ENCODE measurements at regions not wholly inside any gene's neighbourhood (a gene's known extent, or its start where the extent isn't known, plus 50 kb on each side); places are given as distances from the start of the nearest gene placed in this dataset.
"Not testable (repeated sequence)": the region's sequence is repeated elsewhere in the genome, so short reads cannot be mapped to it uniquely, and the experiment has no call there.

DNA sequence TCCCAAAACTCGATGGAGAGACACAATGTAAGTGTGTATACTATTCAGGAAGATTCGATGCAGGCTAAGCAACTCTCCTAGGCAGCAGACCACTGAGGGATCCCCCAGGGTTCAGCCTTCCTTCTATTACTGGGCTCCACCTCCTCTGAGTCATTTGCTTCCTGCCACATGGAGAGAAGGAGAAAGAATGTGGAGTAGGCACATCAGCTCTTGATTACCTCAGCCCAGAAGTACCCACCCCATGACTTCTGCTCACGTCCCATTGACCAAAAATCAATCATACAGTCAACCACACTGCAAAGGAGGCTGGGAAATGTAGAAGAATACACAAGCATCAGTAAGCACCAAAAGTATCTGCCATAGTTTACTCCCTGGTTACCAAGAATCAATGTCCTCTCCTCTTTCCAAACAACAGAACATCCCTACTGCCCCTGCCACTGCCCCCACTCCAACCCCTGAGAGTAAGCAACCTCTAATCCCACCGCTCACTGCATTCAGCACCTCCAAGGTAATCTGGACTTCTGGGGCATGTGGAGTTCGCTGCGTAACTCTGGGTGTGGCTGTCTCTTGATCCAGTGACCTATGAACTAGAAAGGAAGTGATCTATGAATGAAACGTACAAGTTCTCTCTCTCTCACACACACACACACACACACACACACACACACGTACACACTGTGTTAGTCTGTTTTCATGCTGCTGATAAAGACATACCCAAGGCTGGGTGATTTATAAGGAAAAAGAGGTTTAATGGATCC lies 91.2 kb upstream of the C1QTNF7 start:
- H3K27ac ChIP-seq (ENCODE audit: low read depth, low read length, poor library complexity, severe bottlenecking): no peak overlapping the region
- TF ChIP-seq, protein P1, sequence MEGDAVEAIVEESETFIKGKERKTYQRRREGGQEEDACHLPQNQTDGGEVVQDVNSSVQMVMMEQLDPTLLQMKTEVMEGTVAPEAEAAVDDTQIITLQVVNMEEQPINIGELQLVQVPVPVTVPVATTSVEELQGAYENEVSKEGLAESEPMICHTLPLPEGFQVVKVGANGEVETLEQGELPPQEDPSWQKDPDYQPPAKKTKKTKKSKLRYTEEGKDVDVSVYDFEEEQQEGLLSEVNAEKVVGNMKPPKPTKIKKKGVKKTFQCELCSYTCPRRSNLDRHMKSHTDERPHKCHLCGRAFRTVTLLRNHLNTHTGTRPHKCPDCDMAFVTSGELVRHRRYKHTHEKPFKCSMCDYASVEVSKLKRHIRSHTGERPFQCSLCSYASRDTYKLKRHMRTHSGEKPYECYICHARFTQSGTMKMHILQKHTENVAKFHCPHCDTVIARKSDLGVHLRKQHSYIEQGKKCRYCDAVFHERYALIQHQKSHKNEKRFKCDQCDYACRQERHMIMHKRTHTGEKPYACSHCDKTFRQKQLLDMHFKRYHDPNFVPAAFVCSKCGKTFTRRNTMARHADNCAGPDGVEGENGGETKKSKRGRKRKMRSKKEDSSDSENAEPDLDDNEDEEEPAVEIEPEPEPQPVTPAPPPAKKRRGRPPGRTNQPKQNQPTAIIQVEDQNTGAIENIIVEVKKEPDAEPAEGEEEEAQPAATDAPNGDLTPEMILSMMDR (conservative IDR thresholded peaks at IDR 0.05; ENCODE audit: low read depth, low read length): no peak
- no peak for TF ChIP-seq EZH2 (IDR thresholded peaks at IDR 0.05; ENCODE audit: borderline replicate concordance, low read depth, low read length, poor library complexity, severe bottlenecking)
- H3K4me1 ChIP-seq (ENCODE audit: insufficient read depth, low read length, poor library complexity, severe bottlenecking): peaks cover 21% of the 10 kb centered on the region
- no peaks in the 10 kb centered on the region for H3K27me3 ChIP-seq (replicated peaks; ENCODE audit: insufficient read depth, low read depth, low read length, poor library complexity)
- ChIA-PET POLR2A (ENCODE audit: low non-redundant PET) (no interaction called here), CTCF (no interaction called here)
- H3K4me3 ChIP-seq (ENCODE audit: low read depth, low read length, poor library complexity, severe bottlenecking): no peak overlapping the region
- intact Hi-C loops (cut with micrococcal nuclease; ENCODE audit: unreplicated experiment): no loop called here
- no TSS peak for BruUV-seq (replicated peaks)
- H3K9me3 ChIP-seq (ENCODE audit: low read depth, low read length, poor library complexity, severe bottlenecking): no peaks in the 10 kb centered on the region
- DNase-seq (ENCODE audit: low spot score): peak; percentile 83
- H3K36me3 ChIP-seq (ENCODE audit: insufficient read depth, low read length, poor library complexity, severe bottlenecking): no peaks in the 10 kb centered on the region

DNA sequence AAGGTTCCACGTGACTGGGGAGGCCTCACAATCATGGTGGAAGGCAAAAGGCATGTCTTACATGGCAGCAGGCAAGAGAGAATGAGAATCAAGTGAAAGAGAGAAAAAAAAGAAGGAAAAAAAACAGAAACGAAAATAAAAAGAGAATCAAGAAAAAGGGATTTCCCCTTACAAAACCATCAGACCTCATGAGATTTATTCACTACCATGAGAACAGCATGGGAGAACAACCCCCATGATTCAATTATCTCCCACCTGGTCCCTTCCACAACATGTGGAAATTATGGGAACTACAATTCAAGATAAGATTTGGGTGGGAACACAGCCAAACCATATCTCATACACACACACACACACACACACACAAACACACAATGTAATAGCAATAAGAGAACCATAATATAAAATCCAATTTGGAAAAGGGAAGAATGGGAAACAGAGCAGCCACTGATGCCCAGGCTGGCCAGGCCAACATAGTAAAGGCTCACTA lies 90.6 kb upstream of the C1QTNF7 start:
- POLR2A ChIA-PET (ENCODE audit: low non-redundant PET); DNase-seq (ENCODE audit: low spot score): not testable (repeated sequence)

DNA sequence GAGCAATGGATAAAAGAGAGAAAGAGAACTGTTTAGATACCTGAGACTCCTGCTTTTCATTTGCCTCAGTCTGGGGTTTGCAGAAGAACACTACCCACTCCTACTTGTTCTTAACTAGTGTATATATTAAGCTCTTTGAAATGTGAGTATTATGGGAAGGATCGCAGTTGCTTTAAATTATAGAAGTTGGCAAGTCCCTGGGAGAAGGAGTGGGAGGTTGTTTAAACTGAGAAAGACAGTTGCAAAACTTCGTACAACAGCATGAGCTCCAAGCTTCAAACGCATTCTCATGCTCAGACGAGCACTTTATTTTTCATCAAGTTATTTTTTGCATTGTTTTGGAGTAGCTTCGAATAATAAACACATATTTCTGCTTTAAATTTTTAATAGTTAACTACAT lies 88.1 kb upstream of the C1QTNF7 start:
- Histone ChIP-seq H3K27ac (ENCODE audit: low read depth, low read length, poor library complexity, severe bottlenecking) (no peak overlapping the region), H3K4me1 (ENCODE audit: insufficient read depth, low read length, poor library complexity, severe bottlenecking) (peaks cover 28% of the 10 kb centered on the region), H3K36me3 (ENCODE audit: insufficient read depth, low read length, poor library complexity, severe bottlenecking) (no peaks in the 10 kb centered on the region), H3K4me3 (ENCODE audit: low read depth, low read length, poor library complexity, severe bottlenecking) (no peak overlapping the region), H3K27me3 (replicated peaks; ENCODE audit: insufficient read depth, low read depth, low read length, poor library complexity) (no peaks in the 10 kb centered on the region), H3K9me3 (ENCODE audit: low read depth, low read length, poor library complexity, severe bottlenecking) (no peaks in the 10 kb centered on the region)
- ChIA-PET CTCF (no interaction called here), POLR2A (ENCODE audit: low non-redundant PET) (no interaction called here)
- peak; percentile 46 for DNase-seq (ENCODE audit: low spot score)
- no peak for TF ChIP-seq EZH2 (IDR thresholded peaks at IDR 0.05; ENCODE audit: borderline replicate concordance, low read depth, low read length, poor library complexity, severe bottlenecking)
- TF ChIP-seq, protein P1 (conservative IDR thresholded peaks at IDR 0.05; ENCODE audit: low read depth, low read length): no peak
- intact Hi-C loops (cut with micrococcal nuclease; ENCODE audit: unreplicated experiment): no loop called here
- no TSS peak for BruUV-seq (replicated peaks)

More for the DNA sequence above, 90.6 kb upstream of the C1QTNF7 start:
- H3K27me3 ChIP-seq (replicated peaks; ENCODE audit: insufficient read depth, low read depth, low read length, poor library complexity); H3K36me3 ChIP-seq (ENCODE audit: insufficient read depth, low read length, poor library complexity, severe bottlenecking); H3K9me3 ChIP-seq (ENCODE audit: low read depth, low read length, poor library complexity, severe bottlenecking); H3K27ac ChIP-seq (ENCODE audit: low read depth, low read length, poor library complexity, severe bottlenecking); intact Hi-C loops (cut with micrococcal nuclease; ENCODE audit: unreplicated experiment); BruUV-seq (replicated peaks); H3K4me3 ChIP-seq (ENCODE audit: low read depth, low read length, poor library complexity, severe bottlenecking); CTCF ChIA-PET: not testable (repeated sequence)
- H3K4me1 ChIP-seq (ENCODE audit: insufficient read depth, low read length, poor library complexity, severe bottlenecking): peaks cover 21% of the 10 kb centered on the region

DNA sequence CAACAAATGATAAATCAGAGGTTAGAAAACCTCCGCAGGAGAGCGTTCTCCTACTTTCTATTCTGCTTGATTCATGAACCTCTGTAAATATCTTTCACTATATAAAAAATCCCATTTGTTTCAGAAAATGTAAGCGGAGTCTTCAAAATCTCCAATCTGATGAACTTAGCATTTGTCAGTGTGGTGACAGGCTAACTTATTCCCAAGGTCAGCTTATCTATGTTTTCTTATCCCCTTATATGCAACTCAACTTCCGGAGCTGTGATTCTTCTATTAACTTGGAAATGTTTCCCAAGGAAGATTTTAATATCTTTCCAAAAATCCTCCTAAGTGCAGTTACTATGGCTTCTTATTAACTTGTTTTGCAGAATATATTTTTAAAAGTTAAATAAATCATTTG lies 87.5 kb upstream of the C1QTNF7 start:
- Histone ChIP-seq H3K4me1 (ENCODE audit: insufficient read depth, low read length, poor library complexity, severe bottlenecking) (peaks cover 28% of the 10 kb centered on the region), H3K9me3 (ENCODE audit: low read depth, low read length, poor library complexity, severe bottlenecking) (no peaks in the 10 kb centered on the region), H3K36me3 (ENCODE audit: insufficient read depth, low read length, poor library complexity, severe bottlenecking) (no peaks in the 10 kb centered on the region), H3K27me3 (replicated peaks; ENCODE audit: insufficient read depth, low read depth, low read length, poor library complexity) (no peaks in the 10 kb centered on the region), H3K4me3 (ENCODE audit: low read depth, low read length, poor library complexity, severe bottlenecking) (no peak overlapping the region), H3K27ac (ENCODE audit: low read depth, low read length, poor library complexity, severe bottlenecking) (no peak overlapping the region)
- TF ChIP-seq, protein P1 (conservative IDR thresholded peaks at IDR 0.05; ENCODE audit: low read depth, low read length): no peak
- TF ChIP-seq EZH2 (IDR thresholded peaks at IDR 0.05; ENCODE audit: borderline replicate concordance, low read depth, low read length, poor library complexity, severe bottlenecking): no peak
- intact Hi-C loops (cut with micrococcal nuclease; ENCODE audit: unreplicated experiment): no loop called here
- no TSS peak for BruUV-seq (replicated peaks)
- DNase-seq (ENCODE audit: low spot score): no peak
- ChIA-PET CTCF (no interaction called here), POLR2A (ENCODE audit: low non-redundant PET) (no interaction called here)

Data from A673 (cell line).